ENCODE measurements at regions not wholly inside any gene's neighbourhood (a gene's known extent, or its start where the extent isn't known, plus 50 kb on each side); places are given as distances from the start of the nearest gene placed in this dataset.

DNA sequence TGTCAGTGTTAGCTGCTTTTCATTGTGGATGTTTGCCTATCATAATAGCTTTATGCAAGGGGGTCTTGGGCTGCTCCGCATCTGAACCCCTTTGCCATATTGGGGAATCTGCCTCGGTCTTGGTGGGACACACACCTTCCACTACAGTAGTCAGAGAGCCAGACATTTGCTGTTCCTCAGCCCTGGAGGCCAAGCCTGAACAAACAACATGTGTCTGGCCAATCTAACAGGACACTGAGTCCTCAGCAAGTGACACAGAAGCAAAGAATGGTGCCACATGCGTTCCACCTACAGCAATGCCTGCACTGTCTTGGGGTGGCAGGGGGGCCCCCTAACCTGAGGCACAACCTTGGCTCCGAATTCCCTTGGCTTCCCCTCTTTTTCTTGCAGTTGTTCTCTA is 243.9 kb downstream of the LY86 start:
- TF ChIP-seq, protein P1, sequence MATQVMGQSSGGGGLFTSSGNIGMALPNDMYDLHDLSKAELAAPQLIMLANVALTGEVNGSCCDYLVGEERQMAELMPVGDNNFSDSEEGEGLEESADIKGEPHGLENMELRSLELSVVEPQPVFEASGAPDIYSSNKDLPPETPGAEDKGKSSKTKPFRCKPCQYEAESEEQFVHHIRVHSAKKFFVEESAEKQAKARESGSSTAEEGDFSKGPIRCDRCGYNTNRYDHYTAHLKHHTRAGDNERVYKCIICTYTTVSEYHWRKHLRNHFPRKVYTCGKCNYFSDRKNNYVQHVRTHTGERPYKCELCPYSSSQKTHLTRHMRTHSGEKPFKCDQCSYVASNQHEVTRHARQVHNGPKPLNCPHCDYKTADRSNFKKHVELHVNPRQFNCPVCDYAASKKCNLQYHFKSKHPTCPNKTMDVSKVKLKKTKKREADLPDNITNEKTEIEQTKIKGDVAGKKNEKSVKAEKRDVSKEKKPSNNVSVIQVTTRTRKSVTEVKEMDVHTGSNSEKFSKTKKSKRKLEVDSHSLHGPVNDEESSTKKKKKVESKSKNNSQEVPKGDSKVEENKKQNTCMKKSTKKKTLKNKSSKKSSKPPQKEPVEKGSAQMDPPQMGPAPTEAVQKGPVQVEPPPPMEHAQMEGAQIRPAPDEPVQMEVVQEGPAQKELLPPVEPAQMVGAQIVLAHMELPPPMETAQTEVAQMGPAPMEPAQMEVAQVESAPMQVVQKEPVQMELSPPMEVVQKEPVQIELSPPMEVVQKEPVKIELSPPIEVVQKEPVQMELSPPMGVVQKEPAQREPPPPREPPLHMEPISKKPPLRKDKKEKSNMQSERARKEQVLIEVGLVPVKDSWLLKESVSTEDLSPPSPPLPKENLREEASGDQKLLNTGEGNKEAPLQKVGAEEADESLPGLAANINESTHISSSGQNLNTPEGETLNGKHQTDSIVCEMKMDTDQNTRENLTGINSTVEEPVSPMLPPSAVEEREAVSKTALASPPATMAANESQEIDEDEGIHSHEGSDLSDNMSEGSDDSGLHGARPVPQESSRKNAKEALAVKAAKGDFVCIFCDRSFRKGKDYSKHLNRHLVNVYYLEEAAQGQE (IDR thresholded peaks at IDR 0.05; ENCODE audit: insufficient read depth in 1 of 2, low read depth in 2 of 2, low read length in 2 of 2): no peak
- TF ChIP-seq POLR2AphosphoS5 (IDR thresholded peaks at IDR 0.05; ENCODE audit: low read depth, low read length) (no peak), FOXP2 (optimal IDR thresholded peaks at IDR 0.05; ENCODE audit: borderline replicate concordance, extremely low read depth, extremely low read length, insufficient read depth) (no peak)
